T47D (cell line): ENCODE measurements at regions not wholly inside any gene's neighbourhood (a gene's known extent, or its start where the extent isn't known, plus 50 kb on each side); places are given as distances from the start of the nearest gene placed in this dataset.
A peak's percentile ranks its signal among the peaks of the same experiment; 100 is the strongest.
"Not testable (repeated sequence)": the region's sequence is repeated elsewhere in the genome, so short reads cannot be mapped to it uniquely, and the experiment has no call there.

Experiments
- DNase-seq, 2 experiments: peaks; one replicate each; pipeline versions ENCODE4 v3.0.0 to v3.0.0-alpha.2; 2011 to 2012; ENCODE audit warnings: low read depth in 1 of 2, low spot score in 1 of 2
- JUND ChIP-seq: IDR thresholded peaks from 2 replicates; pipeline ENCODE4 v1.6.1; 2012; ENCODE audit warnings: low read depth
- in situ Hi-C: cut with HindIII; loops from 2 replicates; pipeline ENCODE4 v1.10.0; 2016; ENCODE audit warnings: low sequenced_read_pairs, low pct_unique_long_range_greater_than_20kb

- in situ Hi-C loops: no loop called here
- no peak for DNase-seq
- no peak for TF ChIP-seq JUND
These were observed 178.2 kb upstream of the MMS22L start for GRCh38 chr6:97461218-97461617.

GRCh38 chr6:97462031-97462430 lies 179.0 kb upstream of the MMS22L start:
- no peak for TF ChIP-seq JUND
- in situ Hi-C loops: no loop called here
- DNase-seq: no peak

DNA sequence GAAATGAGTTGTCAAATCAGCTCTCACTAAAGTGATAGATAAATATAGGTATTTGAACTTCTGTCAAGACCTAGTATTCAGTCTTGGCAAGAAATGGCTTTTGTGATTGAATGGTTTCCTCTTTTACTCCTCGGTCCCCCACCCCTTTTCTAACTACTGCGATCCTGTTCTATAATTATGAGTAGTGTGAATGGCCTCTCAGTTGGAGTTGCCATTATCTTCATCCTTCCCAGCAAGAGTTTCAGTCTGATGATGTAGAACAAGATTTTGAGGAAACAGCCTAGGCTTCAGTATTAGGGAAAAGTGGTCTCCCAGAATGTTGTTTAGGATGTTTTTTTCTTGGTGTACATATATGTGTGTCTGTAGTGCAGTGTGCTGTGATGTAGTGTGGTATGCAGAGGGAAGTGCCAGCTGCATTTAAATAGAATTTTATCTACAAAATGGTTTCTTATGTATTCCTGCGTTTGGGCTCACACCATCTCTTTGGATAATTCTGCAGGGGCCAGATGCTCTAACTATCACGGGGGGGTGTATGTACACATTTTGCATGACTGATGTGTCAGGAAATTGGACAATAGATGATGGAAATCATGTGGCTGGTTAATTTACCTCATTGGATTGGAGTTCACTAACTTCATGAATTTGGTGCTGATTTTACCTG lies 180.1 kb upstream of the MMS22L start:
- TF ChIP-seq JUND: no peak
- no peak for DNase-seq
- in situ Hi-C loops: no loop called here

- in situ Hi-C loops: no loop called here
- no peak for DNase-seq
- TF ChIP-seq JUND: no peak
These were observed 183.0 kb upstream of the MMS22L start for GRCh38 chr6:97465877-97466561.

DNA sequence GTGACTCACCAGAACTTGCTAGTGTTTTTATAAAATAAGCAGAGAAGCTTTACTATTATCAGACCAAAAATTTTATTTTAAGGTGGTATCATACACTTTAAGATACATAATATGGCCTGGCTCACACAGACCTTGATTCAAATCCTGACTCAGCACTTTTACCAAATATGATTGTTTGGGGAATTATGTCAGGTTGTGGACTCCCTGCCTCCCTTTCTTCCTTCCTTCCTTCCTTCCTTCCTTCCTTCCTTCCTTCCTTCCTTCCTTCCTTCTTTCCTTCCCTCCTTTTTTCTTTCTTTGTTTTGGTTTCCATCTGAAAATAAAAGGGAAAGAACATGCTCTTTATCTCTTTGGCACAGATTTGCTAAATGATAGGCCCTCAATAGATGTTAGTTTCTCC lies 186.0 kb upstream of the MMS22L start:
- DNase-seq: no peak
- TF ChIP-seq JUND: no peak
- in situ Hi-C loops: no loop called here

DNA sequence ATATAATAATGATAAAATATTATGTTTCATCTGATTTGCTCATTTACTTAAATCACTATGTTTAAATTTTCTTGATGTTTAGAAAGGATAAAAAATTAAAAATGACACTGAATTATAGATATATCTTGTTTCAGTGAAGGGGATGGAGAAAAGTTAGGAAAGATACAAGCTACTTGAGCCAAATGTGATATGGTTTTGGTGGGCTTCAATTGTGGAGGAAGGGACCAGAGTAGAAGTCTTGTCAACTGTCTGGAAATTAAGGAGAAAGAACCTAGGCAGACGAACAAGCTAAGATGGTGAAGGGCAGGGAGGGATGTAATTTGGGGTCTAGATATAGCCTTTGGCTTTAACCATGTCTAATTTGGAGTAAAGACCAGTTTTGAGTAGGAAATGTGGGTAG lies 186.4 kb upstream of the MMS22L start:
- in situ Hi-C loops: no loop called here
- no peak for DNase-seq
- no peak for TF ChIP-seq JUND

- no peak for DNase-seq
- TF ChIP-seq JUND: no peak
- in situ Hi-C loops: no loop called here
These were observed 187.3 kb upstream of the MMS22L start for GRCh38 chr6:97470322-97470721.

GRCh38 chr6:97473979-97474378 lies 191.0 kb upstream of the MMS22L start:
- in situ Hi-C loops: no loop called here
- DNase-seq: no peak
- TF ChIP-seq JUND: no peak

GRCh38 chr6:97497713-97498331 lies 214.8 kb upstream of the MMS22L start:
- TF ChIP-seq JUND: no peak
- in situ Hi-C loops: no loop called here
- DNase-seq: peak in 1 of 2 experiments; percentile 78

GRCh38 chr6:97501853-97502252 lies 218.8 kb upstream of the MMS22L start:
- in situ Hi-C loops: no loop called here
- no peak for TF ChIP-seq JUND
- DNase-seq: peak in 1 of 2 experiments; percentile 7

GRCh38 chr6:97508646-97509045 lies 225.6 kb upstream of the MMS22L start:
- TF ChIP-seq JUND: no peak
- DNase-seq: no peak
- in situ Hi-C loops: no loop called here

DNA sequence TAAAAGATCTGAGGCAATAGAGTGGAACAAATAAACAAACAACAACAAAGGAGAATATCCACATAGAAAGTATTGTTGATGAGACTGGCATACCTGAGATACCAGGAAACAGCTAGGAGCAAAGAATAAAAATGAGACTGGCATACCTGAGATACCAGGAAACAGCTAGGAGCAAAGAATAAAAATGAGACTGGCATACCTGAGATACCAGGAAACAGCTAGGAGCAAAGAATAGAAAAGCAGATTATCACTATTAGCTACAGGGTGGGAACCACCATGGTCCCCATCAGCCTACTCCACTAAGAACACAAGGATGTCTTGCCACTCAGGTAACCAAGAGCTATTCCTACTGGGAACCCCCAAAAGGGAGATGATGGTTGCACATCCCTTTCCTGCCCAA lies 230.2 kb upstream of the MMS22L start:
- DNase-seq, in situ Hi-C loops: not testable (repeated sequence)

- peak in 1 of 2 experiments; percentile 2 for DNase-seq
These were observed 241.8 kb upstream of the MMS22L start for GRCh38 chr6:97524811-97525210.

DNA sequence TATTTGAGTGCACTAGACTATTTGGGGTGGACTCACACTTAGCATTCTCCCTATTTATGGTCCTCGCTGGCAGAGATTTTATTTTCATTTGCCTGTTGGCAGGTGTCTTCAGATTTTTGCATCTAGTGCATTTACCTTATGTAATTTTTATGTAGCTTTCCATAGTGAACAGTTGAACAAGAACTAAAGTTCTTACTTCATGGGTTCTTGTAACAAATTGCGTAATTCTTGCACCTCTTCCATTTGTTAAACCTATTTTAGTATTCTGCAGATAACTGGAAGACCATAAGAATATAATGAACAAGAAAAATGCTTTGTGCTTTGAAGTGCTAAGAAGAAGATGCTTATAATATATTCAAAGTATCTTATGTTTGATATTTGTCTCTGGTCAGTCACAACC lies 252.8 kb upstream of the MMS22L start:
- in situ Hi-C loops: no loop called here
- TF ChIP-seq JUND: no peak
- no peak for DNase-seq

More at GRCh38 chr6:97524811-97525210, 241.8 kb upstream of the MMS22L start:
- no peak for TF ChIP-seq JUND
- in situ Hi-C loops: no loop called here
